Fibroblast of lung (primary cell): ENCODE measurements at regions not wholly inside any gene's neighbourhood (a gene's known extent, or its start where the extent isn't known, plus 50 kb on each side); places are given as distances from the start of the nearest gene placed in this dataset.

Source experiments
- EZH2 ChIP-seq: IDR thresholded peaks from 2 replicates; pipeline ENCODE4 v1.5.1; 2012; ENCODE audit warnings: low read length, control low read depth, mild to moderate bottlenecking; ENCODE audit errors: missing control alignments
- TF ChIP-seq, protein P1 (sequence below), 2 donors: IDR thresholded peaks in 1 of 2; conservative IDR thresholded peaks in 1 of 2; 1 replicate in 1 of 2; 2 replicates in 1 of 2; pipeline ENCODE4 v1.5.1; 2011 to 2012; ENCODE audit warnings: low read length in 2 of 2, control low read depth in 1 of 2, inconsistent platforms in 1 of 2, low read depth in 1 of 2, mild to moderate bottlenecking in 1 of 2

DNA sequence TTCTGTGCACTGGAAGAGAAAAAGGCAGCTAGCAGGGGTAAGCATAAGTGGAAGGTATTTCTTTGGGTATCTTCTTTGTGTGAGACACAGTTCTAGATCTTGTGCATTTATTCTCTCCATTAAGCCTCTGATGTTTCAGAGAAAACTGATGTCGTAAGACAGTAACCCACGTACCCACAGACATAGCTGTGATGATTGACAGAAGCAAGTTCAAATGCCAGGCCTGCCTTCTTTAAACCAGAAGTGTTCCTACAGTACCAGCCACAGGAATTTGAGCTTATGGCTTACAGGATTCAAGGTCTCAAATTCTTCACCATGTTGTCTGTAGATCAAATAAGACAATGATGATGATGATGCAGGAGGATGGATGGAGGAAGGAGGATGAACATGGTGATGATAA is 161.4 kb upstream of the KCNJ16 start:
- TF ChIP-seq, protein P1, sequence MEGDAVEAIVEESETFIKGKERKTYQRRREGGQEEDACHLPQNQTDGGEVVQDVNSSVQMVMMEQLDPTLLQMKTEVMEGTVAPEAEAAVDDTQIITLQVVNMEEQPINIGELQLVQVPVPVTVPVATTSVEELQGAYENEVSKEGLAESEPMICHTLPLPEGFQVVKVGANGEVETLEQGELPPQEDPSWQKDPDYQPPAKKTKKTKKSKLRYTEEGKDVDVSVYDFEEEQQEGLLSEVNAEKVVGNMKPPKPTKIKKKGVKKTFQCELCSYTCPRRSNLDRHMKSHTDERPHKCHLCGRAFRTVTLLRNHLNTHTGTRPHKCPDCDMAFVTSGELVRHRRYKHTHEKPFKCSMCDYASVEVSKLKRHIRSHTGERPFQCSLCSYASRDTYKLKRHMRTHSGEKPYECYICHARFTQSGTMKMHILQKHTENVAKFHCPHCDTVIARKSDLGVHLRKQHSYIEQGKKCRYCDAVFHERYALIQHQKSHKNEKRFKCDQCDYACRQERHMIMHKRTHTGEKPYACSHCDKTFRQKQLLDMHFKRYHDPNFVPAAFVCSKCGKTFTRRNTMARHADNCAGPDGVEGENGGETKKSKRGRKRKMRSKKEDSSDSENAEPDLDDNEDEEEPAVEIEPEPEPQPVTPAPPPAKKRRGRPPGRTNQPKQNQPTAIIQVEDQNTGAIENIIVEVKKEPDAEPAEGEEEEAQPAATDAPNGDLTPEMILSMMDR (conservative IDR thresholded peaks at IDR 0.05 in 1 of 2, IDR thresholded peaks at IDR 0.05 in 1 of 2; ENCODE audit: low read depth in 1 of 2, low read length in 2 of 2): no peak
- no peak for TF ChIP-seq EZH2
